ENCODE measurements at regions not wholly inside any gene's neighbourhood (a gene's known extent, or its start where the extent isn't known, plus 50 kb on each side); places are given as distances from the start of the nearest gene placed in this dataset.

GRCh38 chr14:71855399-71856036 lies 76.7 kb upstream of the RGS6 start:
- DNase-seq: peak; percentile 0

GRCh38 chr14:71856199-71856919 lies 75.9 kb upstream of the RGS6 start:
- DNase-seq: no peak

GRCh38 chr14:71863049-71863448 lies 69.2 kb upstream of the RGS6 start:
- DNase-seq: no peak

GRCh38 chr14:71863766-71864165 lies 68.5 kb upstream of the RGS6 start:
- DNase-seq: no peak
